Left ventricle myocardium inferior (tissue), 1 donor: ENCODE measurements at regions not wholly inside any gene's neighbourhood (a gene's known extent, or its start where the extent isn't known, plus 50 kb on each side); places are given as distances from the start of the nearest gene placed in this dataset.

ENCODE experiments used
- DNase-seq: peaks from one replicate; pipeline ENCODE4 v3.0.0-alpha.2; 2020
- H3K27ac ChIP-seq: fragments of 200-600 bp; replicated peaks from 2 replicates; pipeline ENCODE4 v1.8.0; 2021
- H3K27me3 ChIP-seq: fragments of 200-600 bp; 2 replicates; pipeline ENCODE4 v1.8.0; 2021; ENCODE audit warnings: low read depth
- H3K36me3 ChIP-seq: fragments of 200-600 bp; 2 replicates; pipeline ENCODE4 v1.8.0; 2021
- H3K4me1 ChIP-seq: fragments of 200-600 bp; 2 replicates; pipeline ENCODE4 v1.8.0; 2021
- H3K4me3 ChIP-seq: fragments of 200-600 bp; 2 replicates; pipeline ENCODE4 v1.8.0; 2021; ENCODE audit warnings: mild to moderate bottlenecking, moderate library complexity
- H3K9me3 ChIP-seq: fragments of 200-600 bp; replicated peaks from 2 replicates; pipeline ENCODE4 v1.8.0; 2021
- CTCF ChIP-seq: fragments of 200-600 bp; IDR thresholded peaks from 2 replicates; pipeline ENCODE4 v1.8.0; 2021; ENCODE audit warnings: antibody characterized with exemption, mild to moderate bottlenecking, borderline replicate concordance
- intact Hi-C: fragments of 100-400 bp; cut with micrococcal nuclease; formaldehyde crosslinking; loops from one replicate; pipeline ENCODE4 v1.11.0; 2022
- donor health status: DM: no; HTN: yes; CAD: no; lungs with severe emphysema.

GRCh38 chr12:115450710-115451109 is 766.7 kb upstream of the TBX3 start:
- H3K27me3 ChIP-seq, result peaks cover 18% of the 10 kb centered on the region
- peaks cover 4% of the 10 kb centered on the region for H3K9me3 ChIP-seq
- intact Hi-C loops, result no loop called here
- H3K27ac ChIP-seq, result peak overlapping the region; percentile 83
- no peak overlapping the region for H3K4me3 ChIP-seq
- DNase-seq, result no peak
- peaks cover 30% of the 10 kb centered on the region for H3K4me1 ChIP-seq
- no peak for TF ChIP-seq CTCF
- no peaks in the 10 kb centered on the region for H3K36me3 ChIP-seq

GRCh38 chr12:115450017-115450416 is 766.0 kb upstream of the TBX3 start:
- peaks cover 30% of the 10 kb centered on the region for H3K4me1 ChIP-seq
- intact Hi-C loops, result no loop called here
- no peak overlapping the region for H3K27ac ChIP-seq
- peaks cover 4% of the 10 kb centered on the region for H3K9me3 ChIP-seq
- peaks cover 18% of the 10 kb centered on the region for H3K27me3 ChIP-seq
- H3K4me3 ChIP-seq, result no peak overlapping the region
- H3K36me3 ChIP-seq, result no peaks in the 10 kb centered on the region
- no peak for TF ChIP-seq CTCF
- DNase-seq, result no peak

GRCh38 chr12:115449526-115449925 is 765.6 kb upstream of the TBX3 start:
- Histone ChIP-seq H3K9me3 (peaks cover 4% of the 10 kb centered on the region), H3K4me3 (no peak overlapping the region), H3K27ac (no peak overlapping the region), H3K27me3 (peaks cover 18% of the 10 kb centered on the region), H3K36me3 (no peaks in the 10 kb centered on the region), H3K4me1 (peaks cover 30% of the 10 kb centered on the region)
- DNase-seq, result no peak
- no peak for TF ChIP-seq CTCF
- intact Hi-C loops, result no loop called here

- Histone ChIP-seq H3K27ac (no peak overlapping the region), H3K4me1 (peaks cover 18% of the 10 kb centered on the region), H3K27me3 (no peaks in the 10 kb centered on the region), H3K9me3 (peaks cover 4% of the 10 kb centered on the region), H3K36me3 (no peaks in the 10 kb centered on the region), H3K4me3 (no peak overlapping the region)
- no peak for DNase-seq
- intact Hi-C loops, result no loop called here
- no peak for TF ChIP-seq CTCF
These were observed 760.4 kb upstream of the TBX3 start for GRCh38 chr12:115444346-115444745.

- H3K36me3 ChIP-seq, result no peaks in the 10 kb centered on the region
- intact Hi-C loops, result no loop called here
These were observed 759.5 kb upstream of the TBX3 start for GRCh38 chr12:115443351-115443938.

More at GRCh38 chr12:115443351-115443938, 759.5 kb upstream of the TBX3 start:
- DNase-seq, result no peak
- no peak for TF ChIP-seq CTCF
- H3K4me1 ChIP-seq, result peaks cover 18% of the 10 kb centered on the region
- H3K9me3 ChIP-seq, result peaks cover 4% of the 10 kb centered on the region
- H3K27ac ChIP-seq, result no peak overlapping the region
- H3K4me3 ChIP-seq, result no peak overlapping the region
- no peaks in the 10 kb centered on the region for H3K27me3 ChIP-seq
